ENCODE measurements at regions not wholly inside any gene's neighbourhood (a gene's known extent, or its start where the extent isn't known, plus 50 kb on each side); places are given as distances from the start of the nearest gene placed in this dataset.
A peak's percentile ranks its signal among the peaks of the same experiment; 100 is the strongest.

GRCh38 chr13:93038187-93038586 lies 188.4 kb upstream of the GPC6 start:
- no peaks in the 10 kb centered on the region; the same call in 1 of the 2 replicates for H3K27me3 ChIP-seq (ENCODE audit: control insufficient read depth, insufficient read depth, low read length)
- no peaks in the 10 kb centered on the region for H3K4me1 ChIP-seq (ENCODE audit: control insufficient read depth, insufficient read depth, low read length)
- WGBS, 2 experiments (ENCODE audit: extremely low coverage in 2 of 2, insufficient read length in 1 of 2): no CpG with 5 or more reads among the region's 3 CpGs
- H2AK9ac ChIP-seq (replicated peaks; ENCODE audit: low read depth, low read length, poor library complexity): no peak overlapping the region
- intact Hi-C loops (cut with micrococcal nuclease) (no loop called here), in situ Hi-C loops (cut with MboI; ENCODE audit: low sequenced_read_pairs) (no loop called here), dilution Hi-C loops (cut with HindIII; ENCODE audit: low sequenced_read_pairs, unreplicated experiment) (no loop called here)
- no peaks in the 10 kb centered on the region for H3K9me1 ChIP-seq (ENCODE audit: insufficient read depth, low read length)
- H2BK15ac ChIP-seq (ENCODE audit: low read depth, low read length): no peak overlapping the region
- H3K9ac ChIP-seq (ENCODE audit: low read depth, low read length): no peak overlapping the region
- H2BK5ac ChIP-seq (ENCODE audit: low read depth, low read length, poor library complexity, severe bottlenecking): no peak overlapping the region
- no peak overlapping the region for H3K4ac ChIP-seq (ENCODE audit: low read depth, low read length)
- H3K18ac ChIP-seq (ENCODE audit: low read depth, low read length): no peak overlapping the region
- no peak overlapping the region for H3K23ac ChIP-seq (ENCODE audit: low read depth, low read length)
- DNase-seq (no peak), ATAC-seq (ENCODE audit: low read depth) (no peak)
- H2AK5ac ChIP-seq (ENCODE audit: low read depth, low read length): no peak overlapping the region
- H4K8ac ChIP-seq (ENCODE audit: low read depth in 2 of 2, low read length in 2 of 2): no peak overlapping the region
- H3K14ac ChIP-seq (replicated peaks; ENCODE audit: low read depth, low read length): no peak overlapping the region
- no peak overlapping the region for H4K91ac ChIP-seq (ENCODE audit: insufficient read depth, low read depth, low read length)
- H3K79me1 ChIP-seq (ENCODE audit: low read depth in 1 of 2, low read length in 2 of 2): no peaks in the 10 kb centered on the region
- ChIA-PET POLR2A (ENCODE audit: unreplicated experiment) (no interaction called here), CTCF (no interaction called here)
- no TSS peak for BruUV-seq (replicated peaks)
- H2AFZ ChIP-seq (replicated peaks; ENCODE audit: low read length, poor library complexity): no peak overlapping the region
- no peak overlapping the region for H3K4me2 ChIP-seq (ENCODE audit: low read depth, low read length)
- H4K5ac ChIP-seq (ENCODE audit: low read depth, low read length): no peak overlapping the region
- TF ChIP-seq USF2 (IDR thresholded peaks at IDR 0.05; ENCODE audit: low read depth, low read length) (no peak), NFE2L2 (IDR thresholded peaks at IDR 0.05; ENCODE audit: low read depth, low read length) (no peak), CTCF (conservative IDR thresholded peaks at IDR 0.05; ENCODE audit: low read depth, low read length) (no peak), MAZ (IDR thresholded peaks at IDR 0.05; ENCODE audit: borderline replicate concordance, low read depth, low read length) (no peak), SMC3 (IDR thresholded peaks at IDR 0.05; ENCODE audit: low read depth, low read length) (no peak), CEBPB (IDR thresholded peaks at IDR 0.05; ENCODE audit: low read depth, low read length) (no peak), MAFK (IDR thresholded peaks at IDR 0.05; ENCODE audit: low read depth, low read length) (peak; percentile 76), POLR2A (IDR thresholded peaks at IDR 0.05; ENCODE audit: low read depth, low read length) (no peak), ELK1 (IDR thresholded peaks at IDR 0.05; ENCODE audit: borderline replicate concordance, low read depth, low read length) (no peak)
- H2BK120ac ChIP-seq (ENCODE audit: low read depth, low read length): no peak overlapping the region
- H3K4me3 ChIP-seq (ENCODE audit: insufficient read depth, low read depth, low read length): no peak overlapping the region
- no peak overlapping the region for H3K56ac ChIP-seq (ENCODE audit: extremely low read depth, insufficient read depth, low read length)
- H3K36me3 ChIP-seq (ENCODE audit: control insufficient read depth, insufficient read depth, low read length): no peaks in the 10 kb centered on the region
- no peak overlapping the region for H2BK20ac ChIP-seq (ENCODE audit: low read depth, low read length)
- H3K9me3 ChIP-seq (ENCODE audit: control insufficient read depth, insufficient read depth, low read length): no peaks in the 10 kb centered on the region
- H4K20me1 ChIP-seq (ENCODE audit: insufficient read depth, low read length): no peaks in the 10 kb centered on the region
- no peak overlapping the region for H3K27ac ChIP-seq (ENCODE audit: insufficient read depth, low read length)
